ENCODE measurements at regions not wholly inside any gene's neighbourhood (a gene's known extent, or its start where the extent isn't known, plus 50 kb on each side); places are given as distances from the start of the nearest gene placed in this dataset.

DNA sequence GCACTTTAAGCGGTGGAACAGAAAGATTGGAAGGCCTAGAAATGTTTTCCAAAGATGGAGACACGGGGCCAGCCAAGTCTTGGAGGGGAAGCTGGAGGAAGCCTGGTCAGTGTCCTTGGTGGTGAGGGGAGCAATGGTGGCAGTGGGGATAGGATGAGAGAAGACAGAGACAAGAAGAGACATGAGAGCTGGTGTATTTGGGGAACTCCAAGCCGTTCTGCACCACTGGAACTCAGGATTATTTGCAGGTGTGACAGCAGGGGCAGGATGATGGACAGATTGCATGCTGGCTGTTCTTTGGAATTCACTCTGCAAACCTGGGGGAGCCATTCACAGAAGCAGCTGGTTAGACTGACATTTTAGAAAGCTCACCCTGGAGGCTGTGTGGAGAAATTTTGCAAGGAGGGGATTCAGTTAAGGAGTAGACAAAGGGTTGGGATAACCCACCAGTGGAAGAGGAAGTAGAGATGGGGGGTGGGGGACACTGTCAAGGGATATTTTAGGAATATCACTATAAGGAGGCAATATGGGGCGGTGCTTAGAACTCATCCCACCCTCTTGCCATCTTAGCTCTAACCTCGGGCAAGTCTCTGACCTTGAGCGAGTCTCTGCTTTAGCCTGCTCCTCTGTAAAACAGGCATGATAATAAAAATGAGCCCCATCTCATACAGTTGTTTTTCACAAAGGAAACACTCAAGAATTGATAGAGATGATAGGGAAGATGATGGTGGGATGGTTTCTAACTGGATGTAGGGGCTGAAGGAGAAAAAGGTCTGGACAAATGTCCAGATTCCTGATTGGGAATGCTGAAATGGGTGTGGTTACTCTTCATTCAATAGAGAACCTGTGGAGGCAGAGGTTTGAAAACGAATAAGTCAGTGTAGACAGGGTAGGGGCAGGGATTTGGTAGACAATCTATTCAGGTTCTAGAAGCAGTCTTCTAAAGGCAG lies 175.8 kb downstream of the MYCN start:
- H3K4me3 Mint-ChIP-seq: no peak overlapping the region
- H3K27ac Mint-ChIP-seq: no peak overlapping the region
- no peak for ATAC-seq
- no peaks in the 10 kb centered on the region for H3K36me3 Mint-ChIP-seq (ENCODE audit: low read depth)
- no peaks in the 10 kb centered on the region for H3K4me1 Mint-ChIP-seq
- no peaks in the 10 kb centered on the region for H3K9me3 Mint-ChIP-seq
- DNase-seq: no peak
- no peaks in the 10 kb centered on the region for H3K27me3 Mint-ChIP-seq

- Mint-ChIP-seq H3K27me3 (no peaks in the 10 kb centered on the region), H3K9me3 (no peaks in the 10 kb centered on the region), H3K27ac (no peak overlapping the region), H3K4me3 (no peak overlapping the region), H3K4me1 (no peaks in the 10 kb centered on the region), H3K36me3 (ENCODE audit: low read depth) (no peaks in the 10 kb centered on the region)
- no peak for ATAC-seq
- DNase-seq: no peak
Observed at GRCh38 chr2:16115291-16115690, 174.9 kb downstream of the MYCN start.

DNA sequence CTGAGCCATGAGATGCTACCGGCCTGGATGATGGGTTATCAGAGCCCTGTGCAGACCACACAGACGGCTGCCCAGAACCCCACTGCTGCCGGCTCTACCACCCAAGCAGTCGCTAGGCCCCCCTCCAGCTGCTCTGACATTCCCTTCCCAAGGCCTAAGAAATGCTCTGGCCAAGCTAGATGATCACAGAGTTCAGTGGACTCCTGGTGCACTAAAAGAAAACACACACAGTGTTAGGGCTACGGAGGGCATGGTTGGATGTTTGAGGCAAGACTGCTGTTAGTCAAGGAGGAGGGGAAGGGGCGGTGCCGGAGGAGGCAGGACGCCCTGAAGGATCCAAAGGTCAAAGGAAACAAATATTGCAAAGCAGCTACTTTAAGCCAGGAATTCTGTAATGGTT lies 174.5 kb downstream of the MYCN start:
- Mint-ChIP-seq H3K27me3 (no peaks in the 10 kb centered on the region), H3K27ac (no peak overlapping the region), H3K4me1 (no peaks in the 10 kb centered on the region), H3K4me3 (no peak overlapping the region), H3K9me3 (no peaks in the 10 kb centered on the region), H3K36me3 (ENCODE audit: low read depth) (no peaks in the 10 kb centered on the region)
- DNase-seq (no peak), ATAC-seq (no peak)

DNA sequence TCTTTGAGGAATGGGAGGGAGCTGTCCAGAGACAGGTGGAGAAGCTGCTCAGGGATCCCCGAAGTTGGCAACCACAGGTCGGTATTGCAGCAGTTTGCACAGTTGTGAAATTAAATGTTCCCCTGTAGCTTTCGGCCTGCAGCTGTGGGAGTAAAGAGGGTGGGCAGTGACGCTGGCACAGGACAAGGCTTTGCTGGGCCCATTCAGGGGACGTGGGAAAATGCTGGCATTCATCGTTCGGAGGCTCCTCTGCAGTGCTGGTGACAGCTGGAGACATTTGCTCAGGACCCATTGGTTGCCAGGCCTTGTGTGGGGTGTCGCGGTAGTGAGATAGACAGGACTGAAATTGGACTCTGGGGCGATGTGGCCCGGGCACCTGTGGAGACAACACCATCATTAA lies 173.7 kb downstream of the MYCN start:
- Mint-ChIP-seq H3K4me3 (no peak overlapping the region), H3K27me3 (no peaks in the 10 kb centered on the region), H3K9me3 (no peaks in the 10 kb centered on the region), H3K36me3 (ENCODE audit: low read depth) (no peaks in the 10 kb centered on the region), H3K4me1 (no peaks in the 10 kb centered on the region), H3K27ac (no peak overlapping the region)
- no peak for ATAC-seq
- DNase-seq: no peak

- H3K4me1 Mint-ChIP-seq: no peaks in the 10 kb centered on the region
- no peak overlapping the region for H3K27ac Mint-ChIP-seq
- H3K9me3 Mint-ChIP-seq: no peaks in the 10 kb centered on the region
- H3K27me3 Mint-ChIP-seq: no peaks in the 10 kb centered on the region
- ATAC-seq (no peak), DNase-seq (no peak)
- H3K36me3 Mint-ChIP-seq (ENCODE audit: low read depth): no peaks in the 10 kb centered on the region
- H3K4me3 Mint-ChIP-seq: no peak overlapping the region
Observed at GRCh38 chr2:16113568-16113967, 173.2 kb downstream of the MYCN start.

GRCh38 chr2:16112972-16113560 lies 172.7 kb downstream of the MYCN start:
- H3K27me3 Mint-ChIP-seq: no peaks in the 10 kb centered on the region
- no peaks in the 10 kb centered on the region for H3K9me3 Mint-ChIP-seq
- H3K27ac Mint-ChIP-seq: no peak overlapping the region
- H3K4me3 Mint-ChIP-seq: no peak overlapping the region
- no peaks in the 10 kb centered on the region for H3K4me1 Mint-ChIP-seq
- H3K36me3 Mint-ChIP-seq (ENCODE audit: low read depth): no peaks in the 10 kb centered on the region
- ATAC-seq (no peak), DNase-seq (no peak)

DNA sequence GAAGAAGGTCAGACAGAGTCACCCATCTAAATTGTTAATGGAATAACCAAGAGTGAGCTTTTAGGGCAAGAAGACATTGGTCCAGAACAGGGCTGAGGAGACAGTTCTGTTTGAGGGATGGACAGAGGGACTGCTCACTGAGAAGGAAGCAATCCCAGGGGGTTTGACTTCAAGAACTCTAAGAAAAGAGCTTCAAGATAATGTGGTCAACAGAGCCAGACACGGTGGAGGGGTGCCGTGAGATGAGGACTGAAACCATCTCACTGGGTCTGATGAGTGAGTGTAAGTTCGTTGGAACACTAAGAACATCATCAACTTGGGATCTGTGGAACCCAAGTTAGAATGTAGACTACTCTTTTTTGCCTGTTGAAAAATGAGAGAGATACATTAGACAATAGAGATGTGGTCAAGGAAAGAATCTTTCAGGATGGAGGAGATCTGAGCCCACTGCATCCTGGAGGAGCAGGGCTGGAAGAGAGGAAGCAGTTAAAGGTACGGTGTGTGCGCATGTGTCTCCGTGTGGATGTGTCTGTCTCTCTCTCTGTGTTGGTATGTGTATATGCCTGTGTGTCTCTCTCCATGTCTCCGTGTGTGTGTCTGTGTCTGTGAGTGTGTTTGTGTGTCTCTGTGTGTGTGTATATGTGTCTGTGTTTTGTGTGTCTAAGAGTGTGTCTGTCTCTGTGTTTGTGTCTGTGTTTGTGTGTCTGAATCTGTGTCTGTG lies 172.1 kb downstream of the MYCN start:
- Mint-ChIP-seq H3K4me1 (no peaks in the 10 kb centered on the region), H3K9me3 (no peaks in the 10 kb centered on the region), H3K27me3 (no peaks in the 10 kb centered on the region), H3K36me3 (ENCODE audit: low read depth) (no peaks in the 10 kb centered on the region), H3K27ac (no peak overlapping the region), H3K4me3 (no peak overlapping the region)
- DNase-seq (no peak), ATAC-seq (no peak)

- H3K9me3 Mint-ChIP-seq: no peaks in the 10 kb centered on the region
- no peaks in the 10 kb centered on the region for H3K27me3 Mint-ChIP-seq
- no peaks in the 10 kb centered on the region for H3K4me1 Mint-ChIP-seq
- DNase-seq (no peak), ATAC-seq (no peak)
- no peaks in the 10 kb centered on the region for H3K36me3 Mint-ChIP-seq (ENCODE audit: low read depth)
- no peak overlapping the region for H3K27ac Mint-ChIP-seq
- no peak overlapping the region for H3K4me3 Mint-ChIP-seq
Observed at GRCh38 chr2:16111838-16112210, 171.5 kb downstream of the MYCN start.

DNA sequence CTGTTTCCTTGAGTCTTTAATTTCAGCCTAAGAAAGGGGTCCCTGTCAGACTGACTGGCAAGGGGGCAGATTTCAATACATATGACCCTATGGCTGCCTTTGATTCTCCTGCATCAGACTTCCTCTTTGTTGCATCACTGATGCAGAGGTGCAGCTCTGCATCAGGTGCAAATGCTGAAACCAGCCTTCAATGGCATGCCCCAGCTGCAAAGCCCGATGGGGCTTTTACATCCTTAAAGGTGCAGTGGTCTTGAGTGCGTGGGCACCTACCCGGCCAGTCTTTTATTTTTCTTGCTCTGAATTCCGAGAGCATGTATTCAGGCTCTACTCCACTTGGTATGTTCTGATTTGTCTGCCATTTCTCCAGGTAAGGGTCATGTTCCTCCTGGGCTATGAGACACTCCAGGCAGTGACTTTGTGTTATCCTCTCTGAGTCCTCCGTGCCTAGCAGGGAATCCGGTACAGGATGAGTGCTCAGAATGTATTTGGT lies 169.5 kb downstream of the MYCN start:
- no peaks in the 10 kb centered on the region for H3K4me1 Mint-ChIP-seq
- H3K9me3 Mint-ChIP-seq: no peaks in the 10 kb centered on the region
- ATAC-seq: no peak

GRCh38 chr2:16109368-16109820 lies 169.0 kb downstream of the MYCN start:
- H3K4me3 Mint-ChIP-seq: no peak overlapping the region
- no peak for DNase-seq
- no peaks in the 10 kb centered on the region for H3K9me3 Mint-ChIP-seq
- no peaks in the 10 kb centered on the region for H3K36me3 Mint-ChIP-seq (ENCODE audit: low read depth)
- no peak overlapping the region for H3K27ac Mint-ChIP-seq
- no peaks in the 10 kb centered on the region for H3K27me3 Mint-ChIP-seq
- no peak for ATAC-seq
- H3K4me1 Mint-ChIP-seq: no peaks in the 10 kb centered on the region

More for the DNA sequence above, 169.5 kb downstream of the MYCN start:
- Mint-ChIP-seq H3K36me3 (ENCODE audit: low read depth) (no peaks in the 10 kb centered on the region), H3K4me3 (no peak overlapping the region), H3K27ac (no peak overlapping the region), H3K27me3 (no peaks in the 10 kb centered on the region)
- no peak for DNase-seq

DNA sequence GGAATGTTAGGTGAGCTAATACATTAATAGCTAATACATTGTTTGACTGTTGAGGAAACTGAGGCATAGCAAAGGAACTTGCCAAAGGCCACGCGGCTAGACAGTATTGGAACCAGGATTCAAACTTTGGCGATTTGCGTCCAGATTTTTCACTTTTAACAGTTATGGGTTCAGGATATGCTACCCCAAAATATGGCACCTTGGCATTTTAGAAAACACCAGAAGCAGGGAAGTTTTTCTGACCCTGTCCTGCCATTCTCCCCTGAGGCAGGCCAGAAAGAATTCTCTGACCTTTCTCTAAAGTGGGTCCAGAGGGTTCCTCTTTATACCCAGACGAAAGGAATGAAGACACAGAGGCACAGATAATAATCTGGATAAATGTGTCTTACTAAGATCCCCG lies 166.9 kb downstream of the MYCN start:
- H3K9me3 Mint-ChIP-seq: no peaks in the 10 kb centered on the region

GRCh38 chr2:16106619-16107018 lies 166.3 kb downstream of the MYCN start:
- Mint-ChIP-seq H3K27me3 (no peaks in the 10 kb centered on the region), H3K36me3 (ENCODE audit: low read depth) (no peaks in the 10 kb centered on the region), H3K4me1 (no peaks in the 10 kb centered on the region), H3K4me3 (no peak overlapping the region), H3K9me3 (no peaks in the 10 kb centered on the region), H3K27ac (no peak overlapping the region)
- no peak for DNase-seq
- ATAC-seq: no peak

More for the DNA sequence above, 166.9 kb downstream of the MYCN start:
- Mint-ChIP-seq H3K27me3 (no peaks in the 10 kb centered on the region), H3K4me3 (no peak overlapping the region), H3K36me3 (ENCODE audit: low read depth) (no peaks in the 10 kb centered on the region), H3K27ac (no peak overlapping the region), H3K4me1 (no peaks in the 10 kb centered on the region)
- DNase-seq (no peak), ATAC-seq (no peak)

- Mint-ChIP-seq H3K27me3 (no peaks in the 10 kb centered on the region), H3K36me3 (ENCODE audit: low read depth) (no peaks in the 10 kb centered on the region), H3K4me3 (no peak overlapping the region), H3K27ac (no peak overlapping the region), H3K4me1 (no peaks in the 10 kb centered on the region), H3K9me3 (no peaks in the 10 kb centered on the region)
- ATAC-seq (no peak), DNase-seq (no peak)
Observed at GRCh38 chr2:16105669-16106281, 165.4 kb downstream of the MYCN start.

DNA sequence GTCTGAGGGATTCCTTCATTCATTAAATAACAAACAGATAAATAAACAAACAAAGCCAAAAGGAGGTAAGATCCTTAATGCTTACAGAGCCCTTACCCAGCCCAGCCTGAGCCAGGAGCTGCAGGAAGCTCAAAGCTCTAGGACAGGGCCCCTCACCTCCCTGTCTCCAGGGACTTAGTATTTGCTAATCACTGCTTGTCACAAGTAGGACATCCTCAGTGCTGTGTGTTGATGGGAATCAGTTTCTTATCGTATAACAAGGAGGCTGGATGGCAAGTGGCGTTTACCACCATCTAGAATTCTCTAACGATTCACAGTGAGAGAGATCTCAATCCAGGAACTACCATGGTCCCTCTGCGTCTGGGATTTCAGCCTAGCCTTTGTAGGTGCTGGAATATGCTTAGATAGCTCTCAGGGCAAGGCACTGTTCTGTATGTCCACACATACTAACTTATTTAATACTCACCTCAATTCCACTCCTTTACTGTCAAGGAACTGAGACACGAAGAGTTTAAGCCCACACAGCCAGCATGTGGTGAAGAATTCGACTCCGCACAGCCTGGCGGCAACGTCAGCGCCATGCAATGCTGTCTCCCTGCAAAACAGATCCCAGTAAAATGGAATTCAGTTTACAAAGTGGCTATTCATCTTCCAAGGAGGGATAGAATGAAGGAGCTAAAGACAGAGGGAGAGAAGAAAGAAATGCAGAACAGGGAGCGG lies 164.8 kb downstream of the MYCN start:
- ATAC-seq (no peak), DNase-seq (no peak)
- Mint-ChIP-seq H3K4me1 (no peaks in the 10 kb centered on the region), H3K9me3 (no peaks in the 10 kb centered on the region), H3K27ac (no peak overlapping the region), H3K4me3 (no peak overlapping the region), H3K36me3 (ENCODE audit: low read depth) (no peaks in the 10 kb centered on the region), H3K27me3 (no peaks in the 10 kb centered on the region)

Data from activated naive CD8-positive, alpha-beta T cell treated with anti-CD3 and anti-CD28 coated beads, Interleukin-2, amount 50 U/mL, for 24 hours (primary cell).